ENCODE measurements at regions not wholly inside any gene's neighbourhood (a gene's known extent, or its start where the extent isn't known, plus 50 kb on each side); places are given as distances from the start of the nearest gene placed in this dataset.

DNA sequence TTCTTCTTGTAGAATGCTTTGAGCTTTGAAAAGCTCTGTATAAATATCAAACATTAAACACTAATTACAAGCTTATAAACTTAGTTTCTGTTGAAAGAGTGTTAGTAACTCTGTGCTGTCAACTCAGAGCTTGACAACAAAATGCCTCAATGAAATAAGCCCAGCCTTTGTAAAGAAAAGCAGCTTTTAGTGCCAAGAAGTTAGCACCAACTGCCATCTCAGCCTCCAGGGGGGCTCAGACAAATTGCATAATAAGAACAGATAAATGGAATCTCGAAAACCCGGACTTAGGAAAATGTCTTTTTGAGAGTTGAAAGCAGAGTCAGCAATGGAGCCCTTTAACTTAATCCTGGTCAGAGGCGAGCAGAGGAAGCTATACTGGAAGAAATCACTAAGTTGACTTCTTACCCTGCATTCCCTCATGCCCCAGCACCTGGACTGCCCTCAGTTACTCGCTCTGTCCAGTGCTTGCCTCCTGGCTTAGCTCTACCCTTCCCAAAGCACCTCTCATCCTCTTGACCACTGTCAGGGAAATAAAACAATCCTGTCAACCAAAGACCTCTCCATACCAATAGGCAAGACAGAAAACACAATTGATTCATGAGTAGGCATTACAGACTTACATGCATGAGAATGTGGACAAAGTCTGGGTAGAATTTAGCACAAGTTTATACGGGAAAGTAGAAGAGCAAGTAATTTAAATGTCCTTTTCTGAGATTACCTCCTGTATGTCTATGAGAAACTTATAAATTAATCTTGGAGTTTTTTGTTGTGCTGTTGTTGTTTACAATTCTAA lies 352.7 kb downstream of the ZNF608 start:
- DNase-seq (ENCODE audit: low read depth, low spot score) = no peak
- no peak overlapping the region for H3K4me3 ChIP-seq (ENCODE audit: low read length)

GRCh38 chr5:124383693-124384092 lies 362.7 kb downstream of the ZNF608 start:
- no peak for DNase-seq (ENCODE audit: low read depth, low spot score)
- H3K4me3 ChIP-seq (ENCODE audit: low read length) = no peak overlapping the region

DNA sequence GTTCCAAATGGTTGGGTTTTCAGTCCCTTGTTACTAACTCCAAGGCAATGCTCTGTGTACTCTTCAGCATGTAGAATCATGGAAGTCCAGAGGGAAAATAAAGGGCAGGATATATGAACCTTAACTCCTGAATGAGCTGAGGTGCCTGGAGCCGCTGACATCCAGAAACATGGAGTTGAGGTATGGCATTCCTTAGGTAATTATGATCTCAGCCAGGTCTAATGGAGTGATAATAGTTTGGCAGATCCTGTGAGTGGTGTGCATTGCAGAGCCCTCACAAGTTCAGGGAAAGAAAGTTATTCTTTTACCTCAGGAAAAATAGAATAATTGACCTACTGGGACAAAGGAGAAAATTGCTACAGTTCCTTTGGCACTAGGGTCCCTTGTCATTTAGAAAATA lies 369.1 kb downstream of the ZNF608 start:
- no peak for DNase-seq (ENCODE audit: low read depth, low spot score)
- H3K4me3 ChIP-seq (ENCODE audit: low read length) = no peak overlapping the region

DNA sequence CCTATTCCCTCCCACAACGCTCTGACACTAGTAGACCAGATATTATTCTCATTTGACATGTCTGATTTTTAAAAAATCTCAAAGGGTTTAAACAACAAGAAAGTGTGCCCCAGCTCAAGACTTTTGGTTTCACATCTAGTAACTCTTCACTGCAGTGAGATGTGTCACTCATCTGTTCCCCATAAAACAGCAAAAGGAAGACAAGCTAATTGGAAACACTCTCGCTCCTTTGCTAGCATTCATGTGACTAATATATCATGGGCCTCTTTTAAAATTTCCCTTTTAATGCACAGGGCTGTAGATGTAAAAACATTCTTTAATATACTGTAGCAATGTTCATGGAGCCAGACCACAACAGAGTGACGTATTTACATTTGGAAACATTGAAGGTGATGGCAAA lies 372.6 kb downstream of the ZNF608 start:
- DNase-seq (ENCODE audit: low read depth, low spot score) = no peak
- no peak overlapping the region for H3K4me3 ChIP-seq (ENCODE audit: low read length)

- no peak overlapping the region for H3K4me3 ChIP-seq (ENCODE audit: low read length)
- DNase-seq (ENCODE audit: low read depth, low spot score) = no peak
These were observed 374.0 kb downstream of the ZNF608 start for GRCh38 chr5:124372457-124372856.

DNA sequence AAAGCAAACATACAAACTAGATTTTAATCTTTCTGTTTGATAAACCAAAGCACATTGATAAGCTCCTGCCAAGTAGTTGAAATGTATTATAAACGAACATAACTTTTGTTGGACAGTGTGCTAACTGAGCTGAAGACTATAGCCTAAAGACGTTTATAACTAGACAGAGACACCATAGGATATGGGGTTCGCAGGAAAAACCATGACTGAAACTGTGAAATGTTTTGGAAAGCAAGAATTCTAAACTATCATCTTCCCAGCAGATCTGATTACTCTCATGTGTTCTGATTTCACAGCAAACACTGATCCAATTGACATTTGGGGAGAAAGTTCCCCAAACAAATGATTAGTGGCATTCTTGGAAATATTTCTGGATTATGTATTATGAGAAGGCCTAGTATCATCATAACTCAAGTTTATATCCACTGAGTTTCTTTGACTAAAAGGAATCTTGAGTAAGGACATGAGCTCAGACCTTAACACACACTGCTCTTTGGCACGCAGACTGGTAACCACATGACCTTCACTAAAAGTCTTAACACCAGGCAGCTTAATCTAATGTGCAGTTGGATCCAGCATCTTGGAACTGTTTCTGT lies 375.2 kb downstream of the ZNF608 start:
- H3K4me3 ChIP-seq (ENCODE audit: low read length) = no peak overlapping the region
- DNase-seq (ENCODE audit: low read depth, low spot score) = no peak

GRCh38 chr5:124370601-124371000 lies 375.8 kb downstream of the ZNF608 start:
- DNase-seq (ENCODE audit: low read depth, low spot score) = no peak
- no peak overlapping the region for H3K4me3 ChIP-seq (ENCODE audit: low read length)

DNA sequence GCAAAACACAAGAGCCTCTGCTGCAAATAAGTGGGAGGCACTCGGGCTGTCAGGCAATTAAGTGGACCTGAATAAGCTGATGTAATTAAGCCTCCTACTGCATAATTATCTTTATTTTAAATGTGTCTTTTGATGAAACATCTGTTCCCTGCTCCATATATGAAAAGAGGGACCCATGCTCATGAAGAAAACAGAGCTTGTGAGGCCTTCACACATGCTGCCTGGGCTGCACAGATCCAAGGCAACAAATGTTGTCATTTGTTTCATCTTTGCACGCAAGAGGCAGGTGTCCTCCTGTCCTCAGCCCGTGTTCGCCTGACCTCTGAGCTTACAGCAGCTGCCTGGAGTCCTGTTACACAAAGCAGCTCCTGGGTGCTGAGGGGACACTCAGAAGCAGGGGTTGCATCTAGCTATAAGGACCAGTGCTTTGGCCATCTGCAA lies 381.1 kb downstream of the ZNF608 start:
- no peak overlapping the region for H3K4me3 ChIP-seq (ENCODE audit: low read length)
- DNase-seq (ENCODE audit: low read depth, low spot score) = no peak

GRCh38 chr5:124355928-124356327 lies 390.5 kb downstream of the ZNF608 start:
- H3K4me3 ChIP-seq (ENCODE audit: low read length) = no peak overlapping the region
- no peak for DNase-seq (ENCODE audit: low read depth, low spot score)

DNA sequence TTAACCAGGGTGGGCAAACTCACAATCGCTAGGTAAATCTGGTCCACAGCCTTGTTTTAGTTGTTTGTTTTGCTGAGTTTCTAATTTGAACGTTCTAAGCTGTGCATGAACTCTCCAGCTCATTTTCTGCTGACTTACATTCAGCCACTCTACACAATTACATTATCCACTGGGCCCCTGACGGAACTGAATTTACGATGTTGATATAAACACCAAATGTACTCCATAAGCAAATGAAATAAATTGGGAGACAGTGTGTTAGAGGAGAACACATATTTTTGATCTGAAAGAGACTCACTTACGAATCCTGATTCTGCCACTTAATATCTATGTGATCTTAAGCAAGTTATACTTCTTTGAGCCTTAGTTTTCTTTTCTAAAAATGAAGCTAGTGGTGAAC lies 393.4 kb downstream of the ZNF608 start:
- no peak for DNase-seq (ENCODE audit: low read depth, low spot score)

DNA sequence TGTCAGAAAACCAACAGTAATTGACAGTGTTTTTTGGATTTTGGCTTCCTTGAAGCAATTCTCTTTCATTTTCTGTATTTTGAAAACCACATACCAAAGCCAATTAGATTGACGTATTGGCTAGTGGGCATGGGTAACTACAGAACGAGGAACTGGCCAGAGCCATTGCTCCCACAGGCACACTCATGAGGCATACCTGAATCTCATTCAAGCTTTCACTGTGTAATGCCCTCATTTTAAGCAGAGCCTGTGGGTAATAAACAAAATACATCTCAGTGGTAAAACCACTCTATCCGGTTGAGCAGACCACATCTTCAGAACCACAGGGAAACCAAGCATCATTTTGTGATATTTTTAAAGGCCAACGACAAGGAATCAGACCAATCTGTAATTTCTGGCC lies 394.1 kb downstream of the ZNF608 start:
- no peak for DNase-seq (ENCODE audit: low read depth, low spot score)
- no peak overlapping the region for H3K4me3 ChIP-seq (ENCODE audit: low read length)

More for the DNA sequence above, 393.4 kb downstream of the ZNF608 start:
- no peak overlapping the region for H3K4me3 ChIP-seq (ENCODE audit: low read length)

DNA sequence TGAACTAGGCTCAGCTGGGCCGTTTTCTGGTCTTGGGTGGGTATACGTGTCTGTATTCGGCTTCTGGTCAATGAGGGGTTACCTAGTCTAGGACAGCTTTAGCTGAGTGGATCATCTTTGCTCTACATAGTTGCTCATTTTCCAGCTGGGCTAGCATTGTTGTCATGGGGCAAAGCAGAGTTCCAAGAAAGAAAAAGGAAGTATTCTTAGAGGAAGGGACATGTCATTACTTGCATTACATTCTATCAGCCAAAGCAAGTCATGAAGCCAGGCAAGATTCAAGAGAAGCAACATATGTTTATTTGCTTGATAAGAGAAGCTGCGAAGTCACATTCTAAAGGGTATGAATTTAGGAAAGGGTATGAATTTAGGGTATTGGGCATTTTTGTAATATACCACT lies 396.5 kb downstream of the ZNF608 start:
- no peak overlapping the region for H3K4me3 ChIP-seq (ENCODE audit: low read length)
- no peak for DNase-seq (ENCODE audit: low read depth, low spot score)

- no peak overlapping the region for H3K4me3 ChIP-seq (ENCODE audit: low read length)
- DNase-seq (ENCODE audit: low read depth, low spot score) = no peak
These were observed 403.0 kb downstream of the ZNF608 start for GRCh38 chr5:124343451-124343867.

GRCh38 chr5:124342986-124343385 lies 403.5 kb downstream of the ZNF608 start:
- no peak overlapping the region for H3K4me3 ChIP-seq (ENCODE audit: low read length)
- DNase-seq (ENCODE audit: low read depth, low spot score) = no peak

GRCh38 chr5:124342584-124342983 lies 403.9 kb downstream of the ZNF608 start:
- H3K4me3 ChIP-seq (ENCODE audit: low read length) = no peak overlapping the region
- DNase-seq (ENCODE audit: low read depth, low spot score) = no peak

GRCh38 chr5:124342027-124342471 lies 404.4 kb downstream of the ZNF608 start:
- no peak for DNase-seq (ENCODE audit: low read depth, low spot score)
- no peak overlapping the region for H3K4me3 ChIP-seq (ENCODE audit: low read length)

- no peak for DNase-seq (ENCODE audit: low read depth, low spot score)
- H3K4me3 ChIP-seq (ENCODE audit: low read length) = no peak overlapping the region
These were observed 405.2 kb downstream of the ZNF608 start for GRCh38 chr5:124341066-124341858.

DNA sequence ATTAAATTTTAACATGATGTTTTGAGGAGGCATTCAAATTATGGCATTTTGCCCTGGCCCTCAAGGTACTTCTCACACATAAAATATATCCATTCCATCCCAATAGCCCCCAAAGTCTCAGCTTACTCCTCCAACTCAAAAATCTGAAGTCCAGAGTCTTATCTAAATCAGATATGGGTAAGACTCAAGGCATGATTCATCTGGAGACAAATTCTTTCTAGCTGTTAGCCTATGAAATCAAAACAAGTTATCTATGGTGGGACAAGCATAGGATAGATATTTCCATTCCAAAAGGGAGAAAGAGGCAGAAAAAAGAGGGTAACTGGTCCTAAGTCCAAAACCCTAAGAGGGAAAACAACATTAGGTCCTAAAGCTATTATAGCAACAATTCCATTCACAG lies 408.4 kb downstream of the ZNF608 start:
- H3K4me3 ChIP-seq (ENCODE audit: low read length) = no peak overlapping the region
- DNase-seq (ENCODE audit: low read depth, low spot score) = no peak

DNA sequence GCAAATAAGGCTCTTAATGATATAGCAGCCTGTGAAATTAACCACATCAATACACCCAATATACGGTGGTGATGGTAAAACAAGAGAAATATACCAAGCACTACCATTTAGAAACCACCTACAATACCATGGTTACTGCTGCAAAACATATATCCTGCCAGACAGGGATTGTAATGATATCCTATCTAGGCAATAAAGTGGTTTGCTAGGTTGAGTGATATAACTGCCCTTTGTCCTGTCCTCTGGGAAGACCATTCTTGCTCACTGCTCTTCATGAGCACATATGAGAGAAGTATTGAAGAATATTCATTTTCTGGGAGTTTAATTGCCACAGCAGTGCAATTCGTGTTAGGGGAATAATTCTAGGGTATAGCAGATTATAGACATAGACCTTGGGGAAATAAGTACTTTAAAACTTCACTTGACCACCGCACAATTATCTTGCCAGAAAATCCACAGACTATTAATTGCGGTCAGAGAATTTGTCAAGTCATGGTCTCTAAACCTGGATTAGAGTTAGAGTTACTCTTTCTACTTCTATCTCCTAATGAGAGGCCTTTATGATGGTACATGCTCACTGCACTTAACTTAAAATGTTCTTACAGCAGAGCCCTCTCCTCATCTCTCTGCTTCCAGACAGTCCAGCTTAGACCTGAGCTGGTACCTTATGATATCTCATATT lies 413.0 kb downstream of the ZNF608 start:
- H3K4me3 ChIP-seq (ENCODE audit: low read length) = no peak overlapping the region
- DNase-seq (ENCODE audit: low read depth, low spot score) = no peak
